ENCODE measurements at regions not wholly inside any gene's neighbourhood (a gene's known extent, or its start where the extent isn't known, plus 50 kb on each side); places are given as distances from the start of the nearest gene placed in this dataset.
A peak's percentile ranks its signal among the peaks of the same experiment; 100 is the strongest.
"Not testable (repeated sequence)": the region's sequence is repeated elsewhere in the genome, so short reads cannot be mapped to it uniquely, and the experiment has no call there.

DNA sequence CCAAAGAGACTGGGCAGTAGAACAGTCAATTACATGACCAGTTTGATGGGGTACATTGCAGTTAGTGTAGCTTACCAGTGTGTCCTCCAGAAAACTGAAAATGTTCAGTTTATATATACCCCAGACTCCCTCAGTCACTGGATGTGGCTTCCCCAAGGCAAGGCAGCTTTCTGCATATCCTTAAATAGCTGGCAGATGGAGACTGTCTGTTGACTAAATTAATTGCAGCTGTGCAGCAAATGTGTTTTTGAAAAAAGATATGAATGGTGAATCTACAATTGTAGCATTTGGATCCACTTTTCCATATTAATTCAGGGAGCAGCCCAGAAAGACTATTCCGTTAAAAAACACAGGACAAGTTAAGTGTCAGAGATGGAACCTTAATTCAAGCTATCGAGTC lies 565.1 kb upstream of the CCDC179 start:
- no CpG with 5 or more reads among the region's 2 CpGs for WGBS (ENCODE audit: insufficient coverage, insufficient read length)
- Histone ChIP-seq H3K9me3 (ENCODE audit: control insufficient read depth, insufficient read depth, low read length) (no peaks in the 10 kb centered on the region), H3K4me3 (ENCODE audit: low read length) (no peak overlapping the region), H3K27ac (ENCODE audit: low read length) (no peak overlapping the region), H3K27me3 (ENCODE audit: control insufficient read depth, insufficient read depth, low read length) (no peaks in the 10 kb centered on the region), H3K4me1 (ENCODE audit: control insufficient read depth, insufficient read depth, low read length) (no peaks in the 10 kb centered on the region), H3K36me3 (ENCODE audit: control insufficient read depth, insufficient read depth, low read length) (no peaks in the 10 kb centered on the region)
- DNase-seq (ENCODE audit: low read depth, low spot score): no peak

DNA sequence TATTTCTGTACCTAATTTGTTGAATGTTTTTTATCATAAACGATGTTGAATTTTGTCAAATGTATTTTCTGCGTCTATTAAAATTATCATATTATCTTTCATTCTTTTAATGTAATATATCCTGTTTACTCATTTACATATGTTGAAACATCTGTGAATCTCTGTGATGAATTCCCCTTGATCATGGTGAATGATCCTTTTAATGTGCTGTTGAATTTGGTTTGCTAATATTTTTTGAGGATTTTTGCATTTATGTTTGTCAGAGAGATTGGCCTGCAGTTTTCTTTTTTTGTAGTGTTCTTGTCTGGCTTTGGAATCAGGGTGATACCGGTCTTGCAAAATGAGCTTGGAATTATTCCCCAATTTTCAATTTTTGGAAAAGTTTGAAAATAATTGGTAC lies 569.3 kb upstream of the CCDC179 start:
- Histone ChIP-seq H3K4me1 (ENCODE audit: control insufficient read depth, insufficient read depth, low read length) (no peaks in the 10 kb centered on the region), H3K36me3 (ENCODE audit: control insufficient read depth, insufficient read depth, low read length) (no peaks in the 10 kb centered on the region), H3K27ac (ENCODE audit: low read length) (no peak overlapping the region), H3K27me3 (ENCODE audit: control insufficient read depth, insufficient read depth, low read length) (no peaks in the 10 kb centered on the region), H3K9me3 (ENCODE audit: control insufficient read depth, insufficient read depth, low read length) (no peaks in the 10 kb centered on the region), H3K4me3 (ENCODE audit: low read length) (no peak overlapping the region)
- WGBS (ENCODE audit: insufficient coverage, insufficient read length): no CpG with 5 or more reads among the region's 3 CpGs
- DNase-seq (ENCODE audit: low read depth, low spot score): no peak

DNA sequence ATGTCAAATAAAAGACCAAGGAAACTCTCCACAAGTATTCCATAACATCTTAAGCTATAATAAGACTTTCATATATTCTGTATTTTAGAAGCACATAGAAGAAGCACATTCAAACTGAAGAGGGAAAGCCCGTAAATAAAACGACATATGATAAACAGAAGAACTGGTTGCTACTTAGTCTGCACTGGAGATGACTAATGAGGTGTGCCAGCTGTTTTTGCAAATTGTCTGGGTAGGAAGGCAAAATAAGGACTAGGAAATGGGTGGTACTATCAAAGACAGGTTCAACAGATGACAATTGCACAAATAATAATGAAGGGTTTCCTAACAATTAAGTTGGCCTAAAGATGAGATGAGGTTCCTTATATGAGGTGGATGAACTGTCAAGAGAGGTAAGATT lies 593.2 kb upstream of the CCDC179 start:
- Histone ChIP-seq H3K27me3 (ENCODE audit: control insufficient read depth, insufficient read depth, low read length) (no peaks in the 10 kb centered on the region), H3K36me3 (ENCODE audit: control insufficient read depth, insufficient read depth, low read length) (no peaks in the 10 kb centered on the region), H3K4me1 (ENCODE audit: control insufficient read depth, insufficient read depth, low read length) (no peaks in the 10 kb centered on the region), H3K27ac (ENCODE audit: low read length) (no peak overlapping the region), H3K4me3 (ENCODE audit: low read length) (no peak overlapping the region), H3K9me3 (ENCODE audit: control insufficient read depth, insufficient read depth, low read length) (no peaks in the 10 kb centered on the region)
- no peak for DNase-seq (ENCODE audit: low read depth, low spot score)
- no CpG with 5 or more reads among the region's 2 CpGs for WGBS (ENCODE audit: insufficient coverage, insufficient read length)

DNA sequence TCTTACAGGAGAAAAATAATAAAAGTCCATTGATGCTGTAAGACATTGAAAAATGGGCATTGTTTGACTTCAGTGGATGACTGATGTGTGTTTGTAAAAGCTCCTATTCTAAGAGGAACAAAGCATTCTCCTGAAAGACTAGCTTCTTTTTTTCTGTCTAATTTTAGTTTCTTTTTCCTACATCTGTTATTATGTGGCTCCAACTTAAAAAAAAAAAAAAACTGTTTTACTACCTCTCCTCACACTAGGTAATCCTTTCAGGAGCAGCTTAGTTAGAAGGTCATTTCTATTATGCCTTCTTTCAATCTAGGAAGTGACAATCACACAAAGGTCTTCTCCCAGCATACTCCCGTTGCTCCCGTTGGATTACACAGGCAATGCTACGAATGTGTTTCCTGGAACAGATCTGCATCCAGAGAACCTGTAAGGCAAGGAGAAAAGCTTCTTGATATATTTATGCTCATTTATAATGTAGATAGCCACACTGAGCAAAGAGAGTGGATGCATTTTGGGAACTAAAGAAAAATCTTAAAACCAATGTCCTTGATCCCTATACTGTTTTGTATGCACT lies 595.1 kb upstream of the CCDC179 start:
- DNase-seq (ENCODE audit: low read depth, low spot score): no peak
- Histone ChIP-seq H3K4me1 (ENCODE audit: control insufficient read depth, insufficient read depth, low read length) (no peaks in the 10 kb centered on the region), H3K9me3 (ENCODE audit: control insufficient read depth, insufficient read depth, low read length) (no peaks in the 10 kb centered on the region), H3K4me3 (ENCODE audit: low read length) (no peak overlapping the region), H3K27ac (ENCODE audit: low read length) (no peak overlapping the region), H3K36me3 (ENCODE audit: control insufficient read depth, insufficient read depth, low read length) (no peaks in the 10 kb centered on the region), H3K27me3 (ENCODE audit: control insufficient read depth, insufficient read depth, low read length) (no peaks in the 10 kb centered on the region)
- WGBS (ENCODE audit: insufficient coverage, insufficient read length): no CpG with 5 or more reads among the region's 3 CpGs

DNA sequence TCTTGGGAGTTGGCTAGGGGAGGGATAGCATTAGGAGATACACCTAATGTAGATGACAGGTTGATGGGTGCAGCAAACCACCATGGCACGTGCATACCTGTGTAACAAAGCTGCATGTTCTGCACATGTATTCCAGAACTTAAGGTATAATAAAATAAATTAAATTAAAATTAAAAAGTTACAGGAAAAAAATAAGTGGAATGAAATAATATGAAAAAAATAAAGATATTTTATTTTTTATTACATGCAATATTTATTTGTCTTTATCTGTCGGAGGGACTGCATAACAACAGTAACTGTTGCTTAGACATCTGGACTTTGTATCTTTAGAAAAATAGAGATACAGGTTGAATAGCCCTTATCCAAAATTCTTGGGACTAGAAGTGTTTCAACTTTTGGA lies 597.4 kb upstream of the CCDC179 start:
- no peak for DNase-seq (ENCODE audit: low read depth, low spot score)
- Histone ChIP-seq H3K9me3 (ENCODE audit: control insufficient read depth, insufficient read depth, low read length) (no peaks in the 10 kb centered on the region), H3K27ac (ENCODE audit: low read length) (no peak overlapping the region), H3K36me3 (ENCODE audit: control insufficient read depth, insufficient read depth, low read length) (no peaks in the 10 kb centered on the region), H3K4me3 (ENCODE audit: low read length) (no peak overlapping the region), H3K4me1 (ENCODE audit: control insufficient read depth, insufficient read depth, low read length) (no peaks in the 10 kb centered on the region), H3K27me3 (ENCODE audit: control insufficient read depth, insufficient read depth, low read length) (no peaks in the 10 kb centered on the region)
- no CpG with 5 or more reads among the region's 2 CpGs for WGBS (ENCODE audit: insufficient coverage, insufficient read length)

DNA sequence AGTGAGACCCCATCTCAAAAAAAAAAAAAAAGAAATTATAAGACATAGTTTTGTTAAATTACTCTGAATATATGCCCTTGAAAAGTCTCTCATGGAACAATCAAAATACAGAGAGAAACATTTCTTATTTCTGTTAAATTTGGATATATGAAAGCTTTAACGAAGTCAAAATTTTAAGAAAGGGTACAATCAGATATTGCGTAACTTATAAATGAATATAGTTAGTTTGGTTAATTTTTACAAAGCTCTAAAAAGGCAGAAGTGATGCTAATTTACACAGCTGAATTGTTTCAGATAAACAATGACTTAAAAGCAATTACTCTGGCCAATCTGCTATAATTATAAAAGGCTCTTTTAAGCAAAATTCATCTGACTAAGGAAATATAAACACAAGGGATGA lies 611.6 kb upstream of the CCDC179 start:
- H3K27ac ChIP-seq (ENCODE audit: low read length): no peak overlapping the region
- no peaks in the 10 kb centered on the region for H3K27me3 ChIP-seq (ENCODE audit: control insufficient read depth, insufficient read depth, low read length)
- H3K4me1 ChIP-seq (ENCODE audit: control insufficient read depth, insufficient read depth, low read length): no peaks in the 10 kb centered on the region
- H3K4me3 ChIP-seq (ENCODE audit: low read length): no peak overlapping the region
- H3K9me3 ChIP-seq (ENCODE audit: control insufficient read depth, insufficient read depth, low read length): no peaks in the 10 kb centered on the region
- H3K36me3 ChIP-seq (ENCODE audit: control insufficient read depth, insufficient read depth, low read length): no peaks in the 10 kb centered on the region
- DNase-seq (ENCODE audit: low read depth, low spot score): no peak
- 100% methylated on average over 2 of the region's 2 CpGs for WGBS (ENCODE audit: insufficient coverage, insufficient read length)

DNA sequence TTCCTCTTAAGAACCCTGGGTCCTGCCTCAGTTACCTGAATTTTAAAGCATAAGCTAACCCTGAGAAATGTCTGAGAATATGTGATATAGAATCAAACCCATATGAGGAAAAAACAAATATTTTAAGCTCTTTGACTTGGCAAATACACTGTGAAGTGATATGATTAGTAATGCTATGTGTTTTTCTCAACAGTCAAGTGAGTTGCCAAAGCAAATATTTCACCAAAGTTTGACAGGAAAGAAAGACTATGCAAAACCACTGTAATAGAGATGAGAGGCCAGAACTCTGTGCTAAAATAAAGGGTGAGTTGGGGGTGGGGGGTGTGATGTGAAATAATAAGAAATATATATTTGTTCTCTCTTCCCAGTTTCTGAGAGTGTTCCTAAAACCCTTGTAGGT lies 613.5 kb upstream of the CCDC179 start:
- no peaks in the 10 kb centered on the region for H3K4me1 ChIP-seq (ENCODE audit: control insufficient read depth, insufficient read depth, low read length)
- H3K9me3 ChIP-seq (ENCODE audit: control insufficient read depth, insufficient read depth, low read length): no peaks in the 10 kb centered on the region
- no peak overlapping the region for H3K4me3 ChIP-seq (ENCODE audit: low read length)
- no peak overlapping the region for H3K27ac ChIP-seq (ENCODE audit: low read length)
- H3K36me3 ChIP-seq (ENCODE audit: control insufficient read depth, insufficient read depth, low read length): no peaks in the 10 kb centered on the region
- no peaks in the 10 kb centered on the region for H3K27me3 ChIP-seq (ENCODE audit: control insufficient read depth, insufficient read depth, low read length)
- DNase-seq (ENCODE audit: low read depth, low spot score): no peak

DNA sequence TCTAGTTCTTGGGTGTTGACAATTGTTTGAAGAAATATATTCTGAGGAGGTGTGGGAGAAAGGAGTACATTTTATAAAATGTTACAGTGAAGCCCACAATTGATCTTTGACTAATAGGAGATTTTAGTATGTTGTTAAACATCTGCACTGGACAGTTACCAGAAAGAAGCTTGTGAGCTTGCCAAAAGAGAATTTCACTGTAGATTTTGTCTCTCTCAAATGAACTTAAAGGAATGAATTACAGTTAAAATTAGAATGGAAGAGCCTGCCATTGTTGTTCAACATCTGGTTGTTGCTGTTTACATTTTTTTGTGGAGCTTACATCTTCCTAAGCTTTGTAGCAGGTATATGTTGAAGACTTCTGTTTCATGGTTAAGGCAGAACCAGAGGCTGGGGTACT lies 620.5 kb upstream of the CCDC179 start:
- Histone ChIP-seq H3K36me3 (ENCODE audit: control insufficient read depth, insufficient read depth, low read length) (no peaks in the 10 kb centered on the region), H3K9me3 (ENCODE audit: control insufficient read depth, insufficient read depth, low read length) (no peaks in the 10 kb centered on the region), H3K4me1 (ENCODE audit: control insufficient read depth, insufficient read depth, low read length) (no peaks in the 10 kb centered on the region), H3K27ac (ENCODE audit: low read length) (no peak overlapping the region), H3K27me3 (ENCODE audit: control insufficient read depth, insufficient read depth, low read length) (no peaks in the 10 kb centered on the region), H3K4me3 (ENCODE audit: low read length) (no peak overlapping the region)
- no peak for DNase-seq (ENCODE audit: low read depth, low spot score)

DNA sequence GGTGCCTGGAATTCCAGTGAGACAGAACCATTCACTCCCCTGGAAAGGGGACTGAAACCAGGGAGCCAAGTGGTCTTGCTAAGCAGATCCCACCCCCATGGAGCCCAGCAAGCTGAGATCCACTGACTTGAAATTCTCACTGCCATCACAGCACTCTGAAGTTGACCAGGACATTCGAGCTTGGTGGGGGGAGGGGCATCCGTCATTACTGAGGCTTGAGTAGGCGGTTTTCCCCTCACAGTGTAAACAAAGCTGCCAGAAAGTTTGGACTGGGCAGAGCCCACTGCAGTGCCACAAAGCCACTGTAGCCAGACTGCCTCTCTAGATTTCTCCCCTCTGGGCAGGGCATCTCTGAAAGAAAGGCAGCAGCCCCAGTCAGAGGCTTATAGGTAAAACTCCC lies 623.9 kb upstream of the CCDC179 start:
- not testable (repeated sequence) for H3K4me3 ChIP-seq (ENCODE audit: low read length)

DNA sequence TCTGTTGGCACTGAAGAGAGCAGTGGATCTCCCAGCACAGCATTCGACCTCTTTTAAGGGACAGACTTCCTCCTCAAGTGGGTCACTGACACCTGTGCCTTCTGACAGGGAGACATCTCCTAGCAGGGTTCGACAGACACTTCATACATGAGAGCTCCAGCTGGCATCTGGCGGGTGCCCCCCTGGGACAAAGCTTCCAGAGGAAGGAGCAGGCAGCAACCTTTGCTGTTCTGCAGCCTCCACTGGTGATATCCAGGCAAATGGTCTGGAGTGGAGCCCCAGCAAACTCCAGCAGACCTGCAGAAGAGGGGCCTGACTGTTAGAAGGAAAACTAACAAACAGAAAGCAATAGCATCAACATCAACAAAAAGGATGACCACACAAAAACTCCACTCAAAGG lies 624.3 kb upstream of the CCDC179 start:
- not testable (repeated sequence) for DNase-seq (ENCODE audit: low read depth, low spot score); H3K36me3 ChIP-seq (ENCODE audit: control insufficient read depth, insufficient read depth, low read length); H3K27me3 ChIP-seq (ENCODE audit: control insufficient read depth, insufficient read depth, low read length); H3K9me3 ChIP-seq (ENCODE audit: control insufficient read depth, insufficient read depth, low read length); H3K4me1 ChIP-seq (ENCODE audit: control insufficient read depth, insufficient read depth, low read length); H3K27ac ChIP-seq (ENCODE audit: low read length); H3K4me3 ChIP-seq (ENCODE audit: low read length)
- no CpG with 5 or more reads among the region's 3 CpGs for WGBS (ENCODE audit: insufficient coverage, insufficient read length)

More for the DNA sequence above, 623.9 kb upstream of the CCDC179 start:
- DNase-seq (ENCODE audit: low read depth, low spot score); H3K4me1 ChIP-seq (ENCODE audit: control insufficient read depth, insufficient read depth, low read length); H3K27ac ChIP-seq (ENCODE audit: low read length); H3K27me3 ChIP-seq (ENCODE audit: control insufficient read depth, insufficient read depth, low read length); H3K9me3 ChIP-seq (ENCODE audit: control insufficient read depth, insufficient read depth, low read length); H3K36me3 ChIP-seq (ENCODE audit: control insufficient read depth, insufficient read depth, low read length): not testable (repeated sequence)
- WGBS (ENCODE audit: insufficient coverage, insufficient read length): no CpG with 5 or more reads among the region's 3 CpGs

DNA sequence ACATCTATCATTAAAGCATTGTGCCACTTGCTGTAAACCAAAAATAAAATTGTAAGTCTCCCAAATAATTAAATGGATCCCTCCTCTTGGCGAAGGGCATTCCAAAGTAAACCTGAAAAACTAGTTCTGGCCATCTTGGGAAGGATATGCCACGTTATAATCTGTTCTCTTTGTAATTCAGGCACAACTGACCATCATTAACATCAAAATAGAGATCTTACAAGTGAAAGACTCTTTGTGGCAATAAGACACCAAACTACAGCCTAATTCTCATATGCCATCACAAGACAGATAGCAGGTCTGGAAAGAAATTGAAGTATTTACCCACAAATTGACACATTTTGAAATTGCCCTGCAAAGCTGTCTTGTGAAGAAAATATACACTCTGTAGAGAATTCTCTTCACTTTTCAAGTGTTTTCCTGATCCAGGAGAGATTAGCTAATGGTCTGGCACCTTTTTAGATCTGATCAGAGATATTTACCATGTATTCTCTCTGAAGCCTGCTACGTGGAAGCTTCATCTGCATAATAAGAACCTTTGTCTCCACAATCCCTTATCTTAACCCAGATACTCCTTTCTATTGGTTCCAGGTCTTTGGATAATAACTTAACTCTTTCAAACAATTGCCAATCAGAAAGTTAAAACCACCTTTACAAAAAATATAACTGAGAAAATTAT lies 630.4 kb upstream of the CCDC179 start:
- Histone ChIP-seq H3K36me3 (ENCODE audit: control insufficient read depth, insufficient read depth, low read length) (no peaks in the 10 kb centered on the region), H3K27ac (ENCODE audit: low read length) (no peak overlapping the region), H3K4me3 (ENCODE audit: low read length) (no peak overlapping the region), H3K9me3 (ENCODE audit: control insufficient read depth, insufficient read depth, low read length) (no peaks in the 10 kb centered on the region), H3K27me3 (ENCODE audit: control insufficient read depth, insufficient read depth, low read length) (no peaks in the 10 kb centered on the region), H3K4me1 (ENCODE audit: control insufficient read depth, insufficient read depth, low read length) (no peaks in the 10 kb centered on the region)
- WGBS (ENCODE audit: insufficient coverage, insufficient read length): no CpG with 5 or more reads among the region's 3 CpGs
- DNase-seq (ENCODE audit: low read depth, low spot score): peak; percentile 7
